Ammon's horn (tissue), 1 donor: ENCODE measurements at regions not wholly inside any gene's neighbourhood (a gene's known extent, or its start where the extent isn't known, plus 50 kb on each side); places are given as distances from the start of the nearest gene placed in this dataset.
"Not testable (repeated sequence)": the region's sequence is repeated elsewhere in the genome, so short reads cannot be mapped to it uniquely, and the experiment has no call there.

Experiments
- DNase-seq: peaks from one replicate; pipeline ENCODE4 v3.0.0-alpha.2; 2016; ENCODE audit warnings: low spot score

DNA sequence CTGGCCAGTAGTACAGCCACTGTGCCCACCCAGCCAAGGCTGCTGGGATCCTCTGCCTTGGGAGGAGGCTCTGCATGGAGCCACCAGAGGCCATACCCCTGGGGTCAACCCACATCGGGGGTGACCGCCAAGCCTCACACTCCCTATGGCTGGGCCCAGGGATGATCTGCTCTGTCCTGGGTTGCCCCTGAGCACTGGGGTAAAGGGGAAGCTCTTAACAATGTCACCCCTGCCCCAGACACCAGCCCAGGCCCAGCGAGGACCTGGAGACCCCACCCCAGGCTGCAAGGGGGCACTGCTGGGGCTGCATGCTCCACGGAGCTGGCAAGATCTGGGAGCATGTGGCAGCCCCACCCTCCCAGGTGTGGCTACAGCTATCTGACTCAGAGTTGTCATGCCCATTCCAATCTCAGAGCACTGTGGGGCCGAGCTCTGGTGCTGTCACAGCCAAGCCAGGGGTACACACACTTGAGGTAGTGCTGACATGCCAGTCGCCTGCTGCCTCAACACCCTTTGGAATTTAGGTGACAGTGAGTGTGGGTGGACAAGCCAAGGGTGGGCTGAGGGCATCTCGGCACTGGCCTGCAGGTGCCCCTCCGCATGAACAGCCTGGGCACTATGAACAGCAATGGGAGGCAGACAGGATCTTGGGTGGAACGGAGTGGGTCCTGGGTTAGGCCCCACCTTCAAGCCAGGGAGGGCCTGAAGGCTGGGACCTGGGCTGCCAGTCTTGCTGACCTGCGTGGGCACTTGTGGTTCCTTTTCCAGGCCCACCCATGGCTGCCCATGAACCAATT is 427.7 kb downstream of the LRRIQ3 start:
- no peak for DNase-seq

- DNase-seq, result no peak
Measured at GRCh38 chr1:73766786-73767348, 431.1 kb downstream of the LRRIQ3 start.

DNA sequence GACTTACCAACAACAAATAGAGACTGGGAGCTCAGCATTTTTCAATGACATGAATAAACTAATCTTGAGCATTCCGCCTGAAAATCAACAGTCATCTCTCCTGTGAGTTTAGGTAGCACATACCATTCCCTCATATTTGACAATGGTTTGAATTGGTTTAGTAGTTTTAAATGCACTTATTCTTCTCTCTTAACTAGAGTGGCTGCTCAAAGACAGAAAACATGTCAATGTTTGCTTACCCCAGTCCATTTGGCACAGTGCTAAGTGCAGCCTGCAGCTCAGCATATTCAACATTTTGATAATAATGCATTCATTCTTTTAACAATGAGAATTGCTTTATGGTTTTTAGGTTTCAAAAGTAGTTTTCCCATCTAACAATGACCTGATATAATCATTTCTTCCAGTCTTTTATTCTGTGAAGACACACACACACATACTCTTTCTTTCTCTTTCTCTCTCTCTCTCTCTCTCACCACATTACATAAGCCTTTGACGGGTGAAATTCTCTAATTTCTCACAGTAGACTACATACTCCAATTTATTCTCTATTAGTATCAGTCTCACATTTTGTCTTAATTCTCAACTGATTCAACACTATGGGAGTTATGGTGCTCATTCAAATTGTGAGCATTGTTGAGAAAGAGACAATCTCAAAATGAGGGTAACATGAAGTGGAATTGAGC is 432.3 kb downstream of the LRRIQ3 start:
- no peak for DNase-seq

DNA sequence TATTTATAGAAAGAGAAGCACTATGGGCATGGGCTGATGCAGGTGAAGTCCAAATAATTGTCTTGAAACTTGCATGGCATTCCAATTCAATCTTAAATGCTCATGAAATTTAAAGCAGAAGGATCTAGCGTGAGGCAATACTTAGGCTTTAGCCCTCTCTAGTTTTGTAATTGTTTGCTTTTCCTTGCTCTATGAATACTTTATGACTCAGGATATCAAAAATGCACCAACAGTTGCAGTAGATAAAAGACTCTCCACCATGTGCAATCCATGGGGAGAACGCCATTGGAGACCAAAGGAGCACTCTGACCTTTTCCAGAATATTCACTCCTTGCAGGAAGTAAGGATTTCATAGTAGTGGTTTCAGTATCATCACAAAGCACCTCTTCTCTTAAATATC is 436.4 kb downstream of the LRRIQ3 start:
- DNase-seq, result no peak

- no peak for DNase-seq
Measured at GRCh38 chr1:73759011-73759410, 439.0 kb downstream of the LRRIQ3 start.

DNA sequence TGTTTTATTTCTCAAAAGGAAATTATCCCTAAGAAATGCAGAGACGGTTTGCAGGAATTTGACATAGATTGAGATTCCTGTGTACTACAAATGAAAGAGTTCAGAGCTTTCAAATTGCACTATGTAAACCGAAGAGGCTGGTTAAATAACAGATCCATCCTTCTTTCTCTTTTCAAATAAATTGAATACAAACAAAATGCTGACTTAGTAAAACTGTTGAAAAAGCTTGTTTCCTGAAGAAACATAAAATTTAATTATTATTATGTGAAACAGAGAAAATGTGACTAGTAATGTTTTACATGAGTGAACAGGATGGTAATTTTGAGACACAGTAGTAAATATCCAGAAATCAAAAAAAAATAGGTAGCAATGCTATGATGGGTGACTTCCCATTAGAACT is 441.2 kb downstream of the LRRIQ3 start:
- DNase-seq, result no peak

DNA sequence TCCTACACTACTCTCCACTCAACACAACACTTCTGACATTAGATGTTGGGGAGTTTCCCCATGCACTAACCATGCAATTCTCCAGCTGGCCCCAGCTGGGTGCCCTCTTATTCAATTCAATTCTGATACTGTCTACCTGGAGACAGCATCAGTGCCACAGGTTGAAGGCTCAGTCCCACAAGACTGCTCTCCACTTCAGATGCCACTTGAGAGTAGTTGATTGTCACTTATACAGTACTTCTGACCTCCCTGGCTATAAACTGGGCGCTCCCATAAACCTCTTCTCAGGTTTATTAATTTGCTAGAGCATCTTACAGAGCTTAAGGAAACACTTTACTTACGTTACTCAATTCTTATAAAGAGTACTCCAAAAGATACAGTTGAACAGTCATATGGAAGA is 442.3 kb downstream of the LRRIQ3 start:
- no peak for DNase-seq

DNA sequence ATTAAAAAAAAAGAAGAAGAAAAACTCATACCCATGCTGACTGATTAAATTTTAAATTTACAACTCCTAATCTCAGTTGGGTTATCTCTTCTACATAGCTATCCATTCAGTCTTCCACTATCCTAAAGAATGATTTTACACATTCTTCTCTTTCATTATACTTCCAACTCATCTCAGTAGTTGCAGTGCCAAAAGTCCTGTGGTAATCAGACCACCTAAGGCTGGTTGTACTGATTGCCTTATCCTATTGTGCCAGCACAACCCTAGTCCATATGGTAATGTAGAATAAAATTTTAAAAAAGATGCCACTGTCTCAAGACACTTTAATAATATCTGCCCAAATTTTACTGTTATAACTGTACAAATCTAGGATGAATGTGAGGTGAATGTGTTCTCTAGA is 448.0 kb downstream of the LRRIQ3 start:
- DNase-seq, result no peak

- no peak for DNase-seq
Measured at GRCh38 chr1:73744985-73745384, 453.0 kb downstream of the LRRIQ3 start.

DNA sequence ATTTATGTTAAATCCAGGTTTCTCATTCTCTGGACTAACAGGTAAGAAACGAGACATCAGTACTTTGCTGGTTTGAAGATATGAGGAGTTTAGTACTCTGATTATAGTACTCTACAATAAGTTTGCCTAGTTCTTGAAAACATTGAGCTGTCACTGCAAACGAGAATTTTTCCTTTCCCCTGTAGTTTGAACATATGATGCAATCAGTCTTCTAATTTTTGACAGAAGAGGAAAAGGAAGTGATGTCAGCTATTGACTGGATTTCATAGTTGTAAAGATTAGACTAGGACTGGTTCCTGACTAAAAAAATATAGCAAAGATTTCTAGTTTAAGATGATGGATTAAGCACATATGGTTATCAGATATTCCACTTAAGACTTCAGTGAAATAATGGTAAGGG is 461.9 kb downstream of the LRRIQ3 start:
- no peak for DNase-seq

GRCh38 chr1:73727036-73727435 is 470.9 kb downstream of the LRRIQ3 start:
- no peak for DNase-seq

DNA sequence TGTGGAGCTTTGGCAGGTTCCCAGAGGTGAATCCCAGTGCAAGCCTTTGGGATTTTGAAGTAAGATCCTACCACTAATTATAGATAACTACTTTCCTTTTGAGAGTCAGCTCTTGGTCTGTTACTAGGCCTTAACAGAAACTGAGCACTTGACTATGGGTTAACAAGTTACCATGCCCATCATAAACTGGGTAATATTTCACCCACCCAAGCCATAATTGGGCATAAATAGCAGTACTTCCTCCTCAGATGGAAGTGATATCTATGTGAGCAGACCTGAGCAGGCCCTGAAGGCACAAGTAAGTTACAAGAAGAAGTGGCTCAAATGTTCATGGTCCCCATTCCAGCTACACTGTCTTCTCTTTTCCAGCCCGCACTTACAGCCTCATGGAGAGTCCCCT is 475.9 kb downstream of the LRRIQ3 start:
- no peak for DNase-seq

DNA sequence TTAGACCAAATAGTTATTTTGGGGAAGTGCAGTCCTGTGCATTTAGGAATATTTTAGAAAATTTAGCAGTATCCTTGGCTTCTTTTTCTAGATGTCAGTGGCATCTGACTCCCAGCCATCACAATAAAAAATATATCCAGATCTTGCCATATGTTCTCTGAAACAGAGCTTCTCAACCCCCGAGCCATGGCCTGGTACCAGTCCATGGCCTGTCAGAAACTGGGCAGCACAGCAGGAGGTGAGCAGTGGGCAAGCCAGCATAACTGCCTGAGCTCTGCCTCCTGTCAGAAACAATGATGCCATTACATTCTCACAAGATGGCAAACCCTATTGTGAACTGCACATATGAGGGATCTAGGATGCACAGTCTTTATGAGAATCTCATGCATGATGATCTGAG is 480.0 kb downstream of the LRRIQ3 start:
- DNase-seq, result no peak

- DNase-seq, result no peak
Measured at GRCh38 chr1:73711089-73711488, 486.9 kb downstream of the LRRIQ3 start.

GRCh38 chr1:73701826-73702225 is 496.1 kb downstream of the LRRIQ3 start:
- DNase-seq, result no peak

DNA sequence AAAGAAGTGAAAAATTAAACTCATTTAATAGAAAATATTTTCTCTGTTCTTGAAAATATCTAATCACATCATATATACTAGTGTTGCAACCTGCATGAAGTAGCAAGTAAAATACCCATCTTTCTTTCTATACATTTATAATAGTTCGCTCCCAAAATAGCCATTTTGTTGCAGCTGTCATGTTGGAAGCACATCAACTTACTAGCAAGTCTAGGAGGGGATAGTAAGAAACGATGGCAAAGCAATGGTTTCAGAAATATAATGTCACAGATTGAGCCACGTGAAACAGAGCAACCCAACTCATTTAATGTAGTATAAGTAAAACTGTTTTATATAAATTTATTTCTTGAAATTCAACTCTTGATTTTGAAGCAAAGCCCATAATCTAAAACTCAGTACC is 521.8 kb downstream of the LRRIQ3 start:
- no peak for DNase-seq

DNA sequence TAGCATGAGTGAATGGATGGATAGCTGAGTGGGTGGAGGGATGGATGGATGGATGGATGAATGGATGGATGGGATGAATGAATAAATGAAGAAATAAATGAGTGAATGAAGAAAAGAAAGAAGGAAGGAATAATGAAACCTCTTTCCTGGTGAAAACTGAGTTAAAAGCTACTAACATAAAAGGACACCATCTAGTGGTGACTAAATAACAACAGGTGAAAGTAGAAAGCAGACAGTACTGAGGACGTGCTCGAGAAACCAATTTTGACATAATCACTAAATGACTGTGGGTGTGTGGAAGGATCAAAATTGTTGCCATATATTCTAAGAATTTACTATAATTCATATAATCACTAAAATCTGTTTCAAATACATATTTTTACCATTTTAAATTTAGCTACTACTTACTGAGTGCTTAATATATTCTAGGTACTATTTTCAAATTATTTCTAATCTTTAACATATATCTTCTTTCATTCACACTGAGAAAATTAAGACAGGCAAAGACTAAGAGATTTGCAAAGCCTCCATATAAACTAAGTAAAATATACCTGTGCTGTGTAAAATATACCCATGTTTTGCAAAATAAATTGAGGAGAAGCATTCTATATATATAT is 522.9 kb downstream of the LRRIQ3 start:
- peak; percentile 8 for DNase-seq

DNA sequence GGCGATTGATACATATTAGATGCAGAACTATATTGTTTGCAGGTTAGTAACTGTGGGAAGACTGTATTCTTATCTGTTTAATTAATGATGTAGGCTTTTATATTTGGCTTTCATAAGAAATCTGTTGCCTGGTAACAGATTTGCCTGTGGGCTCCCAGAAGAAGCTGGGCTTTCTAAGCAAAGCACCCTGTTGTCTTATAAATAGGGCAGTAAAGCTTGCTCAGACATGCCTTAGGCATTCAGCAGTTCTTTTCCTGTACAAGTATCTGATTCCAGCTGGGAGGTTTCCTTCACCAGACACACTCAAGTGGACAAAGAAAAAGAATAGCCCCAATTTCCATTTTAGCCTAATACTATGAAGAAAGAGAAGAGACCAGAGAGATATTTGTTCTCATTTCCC is 524.0 kb downstream of the LRRIQ3 start:
- peak; percentile 10 for DNase-seq

- no peak for DNase-seq
Measured at GRCh38 chr1:73671530-73671929, 526.4 kb downstream of the LRRIQ3 start.

DNA sequence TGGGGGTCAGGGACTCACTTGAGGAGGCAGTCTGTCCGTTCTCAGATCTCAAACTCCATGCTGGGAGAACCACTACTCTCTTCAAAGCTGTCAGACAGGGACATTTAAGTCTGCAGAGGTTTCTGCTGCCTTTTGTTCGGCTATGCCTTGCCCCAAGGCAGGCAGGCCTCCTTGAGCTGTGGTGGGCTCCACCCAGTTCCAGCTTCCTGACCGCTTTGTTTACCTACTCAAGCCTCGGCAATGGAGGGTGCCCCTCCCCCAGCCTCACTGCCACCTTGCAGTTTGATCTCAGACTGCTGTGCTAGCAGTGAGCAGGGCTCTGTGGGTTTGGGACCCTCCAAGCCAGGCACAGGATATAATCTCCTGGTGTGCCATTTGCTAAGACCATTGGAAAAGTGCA is 530.0 kb downstream of the LRRIQ3 start:
- DNase-seq, result not testable (repeated sequence)

GRCh38 chr1:73662526-73662925 is 535.5 kb downstream of the LRRIQ3 start:
- DNase-seq, result no peak

GRCh38 chr1:73659136-73659535 is 538.8 kb downstream of the LRRIQ3 start:
- DNase-seq, result no peak

DNA sequence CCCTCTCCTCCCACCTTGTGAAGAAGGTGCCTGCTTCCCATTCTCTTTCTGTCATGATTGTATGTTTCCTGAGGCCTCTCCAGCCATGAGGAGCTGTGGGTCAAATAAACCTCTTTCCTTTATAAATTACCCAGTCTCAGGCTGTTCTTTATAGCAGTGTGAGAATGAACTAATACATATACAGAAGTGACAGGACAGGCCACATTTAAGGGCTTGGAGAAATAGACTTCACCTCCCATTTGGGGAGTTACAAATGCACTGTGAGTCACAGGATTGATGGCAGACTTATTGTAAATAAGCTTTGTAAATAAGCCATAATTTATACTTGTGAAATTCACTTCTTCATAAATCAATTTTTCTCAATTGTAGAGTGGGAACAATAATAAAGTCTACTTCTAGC is 543.3 kb downstream of the LRRIQ3 start:
- no peak for DNase-seq
